Astrocyte (in vitro differentiated cells and primary cell): ENCODE measurements at regions not wholly inside any gene's neighbourhood (a gene's known extent, or its start where the extent isn't known, plus 50 kb on each side); places are given as distances from the start of the nearest gene placed in this dataset.
A peak's percentile ranks its signal among the peaks of the same experiment; 100 is the strongest.

ENCODE experiments used
- DNase-seq: peaks from one replicate; pipeline ENCODE4 v3.0.0-alpha.2; 2010; ENCODE audit warnings: low read depth
- FAIRE-seq: peaks from 2 replicates; lab custom pipeline; 2011; peaks lifted over from hg19 to GRCh38; lab: Jason Lieb, UNC
- H2AFZ ChIP-seq: 2 replicates; pipeline ENCODE4 v1.6.0; 2012; ENCODE audit warnings: low read depth, low read length, inconsistent platforms
- H3K27ac ChIP-seq: 2 replicates; pipeline ENCODE4 v1.5.1; 2011; ENCODE audit warnings: low read depth, low read length, inconsistent platforms
- H3K27me3 ChIP-seq: 2 replicates; pipeline ENCODE4 v1.6.0; 2011; ENCODE audit warnings: low read length, inconsistent platforms; ENCODE audit not compliant: insufficient read depth
- H3K36me3 ChIP-seq: 2 replicates; pipeline ENCODE4 v1.5.1; 2011; ENCODE audit warnings: low read length, inconsistent platforms; ENCODE audit not compliant: insufficient read depth
- H3K4me1 ChIP-seq: 2 replicates; pipeline ENCODE4 v1.5.1; 2011; ENCODE audit warnings: low read length, inconsistent platforms; ENCODE audit not compliant: insufficient read depth
- H3K4me2 ChIP-seq: 2 replicates; pipeline ENCODE4 v1.6.0; 2012; ENCODE audit warnings: low read length, inconsistent platforms
- H3K4me3 ChIP-seq: 2 replicates; pipeline ENCODE4 v1.5.1; 2011; ENCODE audit warnings: low read depth, mild to moderate bottlenecking, low read length, inconsistent platforms; ENCODE audit not compliant: insufficient read depth
- H3K79me2 ChIP-seq: 2 replicates; pipeline ENCODE4 v1.6.0; 2012; ENCODE audit warnings: mild to moderate bottlenecking, low read length, inconsistent platforms; ENCODE audit not compliant: insufficient read depth
- H3K9ac ChIP-seq: 2 replicates; pipeline ENCODE4 v1.6.0; 2012; ENCODE audit warnings: mild to moderate bottlenecking, low read length, inconsistent platforms
- H3K9me3 ChIP-seq: 2 replicates; pipeline ENCODE4 v1.5.1; 2012; ENCODE audit warnings: low read depth, mild to moderate bottlenecking, low read length, inconsistent platforms; ENCODE audit not compliant: insufficient read depth
- H4K20me1 ChIP-seq: 2 replicates; pipeline ENCODE4 v1.6.0; 2012; ENCODE audit warnings: low read length, inconsistent platforms; ENCODE audit not compliant: insufficient read depth
- H3K27ac Mint-ChIP-seq: one replicate; pipeline ENCODE4 v1.8.0; 2021; ENCODE audit warnings: mild to moderate bottlenecking, mixed read lengths; ENCODE audit not compliant: unreplicated experiment
- H3K27me3 Mint-ChIP-seq: one replicate; pipeline ENCODE4 v1.8.0; 2021; ENCODE audit warnings: low read depth, mixed read lengths; ENCODE audit not compliant: unreplicated experiment
- H3K36me3 Mint-ChIP-seq: one replicate; pipeline ENCODE4 v1.8.0; 2021; ENCODE audit warnings: low read depth, mixed read lengths; ENCODE audit not compliant: unreplicated experiment
- H3K4me1 Mint-ChIP-seq: one replicate; pipeline ENCODE4 v1.8.0; 2021; ENCODE audit warnings: low read depth, mixed read lengths; ENCODE audit not compliant: unreplicated experiment
- H3K4me3 Mint-ChIP-seq: one replicate; pipeline ENCODE4 v1.8.0; 2021; ENCODE audit warnings: mild to moderate bottlenecking, moderate library complexity, mixed read lengths; ENCODE audit not compliant: unreplicated experiment
- H3K9me3 Mint-ChIP-seq: one replicate; pipeline ENCODE4 v1.8.0; 2021; ENCODE audit warnings: mild to moderate bottlenecking, mixed read lengths; ENCODE audit not compliant: unreplicated experiment
- EZH2 ChIP-seq: IDR thresholded peaks from 2 replicates; pipeline ENCODE4 v1.6.1; 2012; ENCODE audit warnings: mild to moderate bottlenecking, low read length, inconsistent platforms; ENCODE audit not compliant: insufficient read depth
- TF ChIP-seq, protein P1 (sequence below): IDR thresholded peaks from 2 replicates; pipeline ENCODE4 v1.5.1; 2011; ENCODE audit warnings: low read depth, mild to moderate bottlenecking, inconsistent platforms, low read length, moderate library complexity; ENCODE audit not compliant: insufficient read depth

DNA sequence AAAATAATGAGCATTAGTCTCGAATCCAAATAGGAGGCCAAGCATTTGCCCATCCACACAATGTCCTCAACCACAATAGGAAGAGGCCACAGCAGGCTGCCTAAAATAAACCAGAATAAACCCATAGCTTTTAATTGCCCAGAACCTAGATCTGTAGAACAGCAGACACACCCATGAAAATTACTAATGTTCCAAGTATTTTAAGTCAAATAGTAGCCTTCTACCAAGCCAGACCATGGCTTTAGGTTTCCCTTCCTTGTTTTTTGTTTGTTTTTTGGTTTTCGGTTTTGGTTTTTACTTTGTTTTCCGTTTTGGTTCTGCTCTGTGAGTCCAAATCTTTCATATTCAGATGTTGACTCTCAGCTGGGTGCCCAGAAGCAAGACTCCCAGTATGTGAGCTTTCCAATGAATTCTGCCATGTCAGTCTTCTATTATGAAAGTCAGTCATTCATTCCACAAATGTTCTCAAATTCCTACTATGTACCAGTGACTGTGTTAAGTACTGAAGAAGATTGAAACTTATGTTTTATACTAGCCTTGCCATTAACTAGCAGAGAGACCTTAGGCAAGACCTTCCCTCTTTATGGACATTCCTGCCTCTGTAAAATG lies 57.8 kb upstream of the BOC start:
- Histone ChIP-seq H2AFZ (no peak overlapping the region), H3K79me2 (no peaks in the 10 kb centered on the region), H3K27me3 (no peaks in the 10 kb centered on the region), H3K4me3 (no peak overlapping the region), H3K9me3 (no peaks in the 10 kb centered on the region), H3K4me1 (no peaks in the 10 kb centered on the region), H4K20me1 (no peaks in the 10 kb centered on the region), H3K27ac (no peak overlapping the region), H3K9ac (no peak overlapping the region), H3K36me3 (no peaks in the 10 kb centered on the region), H3K4me2 (no peak overlapping the region)
- no peak overlapping the region for H3K27ac Mint-ChIP-seq
- no peak for DNase-seq
- no peaks in the 10 kb centered on the region for H3K27me3 Mint-ChIP-seq
- H3K9me3 Mint-ChIP-seq = no peaks in the 10 kb centered on the region
- no peak for FAIRE-seq
- no peaks in the 10 kb centered on the region for H3K36me3 Mint-ChIP-seq
- H3K4me1 Mint-ChIP-seq = peaks cover 6% of the 10 kb centered on the region
- no peak overlapping the region for H3K4me3 Mint-ChIP-seq
- TF ChIP-seq, protein P1, sequence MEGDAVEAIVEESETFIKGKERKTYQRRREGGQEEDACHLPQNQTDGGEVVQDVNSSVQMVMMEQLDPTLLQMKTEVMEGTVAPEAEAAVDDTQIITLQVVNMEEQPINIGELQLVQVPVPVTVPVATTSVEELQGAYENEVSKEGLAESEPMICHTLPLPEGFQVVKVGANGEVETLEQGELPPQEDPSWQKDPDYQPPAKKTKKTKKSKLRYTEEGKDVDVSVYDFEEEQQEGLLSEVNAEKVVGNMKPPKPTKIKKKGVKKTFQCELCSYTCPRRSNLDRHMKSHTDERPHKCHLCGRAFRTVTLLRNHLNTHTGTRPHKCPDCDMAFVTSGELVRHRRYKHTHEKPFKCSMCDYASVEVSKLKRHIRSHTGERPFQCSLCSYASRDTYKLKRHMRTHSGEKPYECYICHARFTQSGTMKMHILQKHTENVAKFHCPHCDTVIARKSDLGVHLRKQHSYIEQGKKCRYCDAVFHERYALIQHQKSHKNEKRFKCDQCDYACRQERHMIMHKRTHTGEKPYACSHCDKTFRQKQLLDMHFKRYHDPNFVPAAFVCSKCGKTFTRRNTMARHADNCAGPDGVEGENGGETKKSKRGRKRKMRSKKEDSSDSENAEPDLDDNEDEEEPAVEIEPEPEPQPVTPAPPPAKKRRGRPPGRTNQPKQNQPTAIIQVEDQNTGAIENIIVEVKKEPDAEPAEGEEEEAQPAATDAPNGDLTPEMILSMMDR = no peak
- TF ChIP-seq EZH2 = no peak

DNA sequence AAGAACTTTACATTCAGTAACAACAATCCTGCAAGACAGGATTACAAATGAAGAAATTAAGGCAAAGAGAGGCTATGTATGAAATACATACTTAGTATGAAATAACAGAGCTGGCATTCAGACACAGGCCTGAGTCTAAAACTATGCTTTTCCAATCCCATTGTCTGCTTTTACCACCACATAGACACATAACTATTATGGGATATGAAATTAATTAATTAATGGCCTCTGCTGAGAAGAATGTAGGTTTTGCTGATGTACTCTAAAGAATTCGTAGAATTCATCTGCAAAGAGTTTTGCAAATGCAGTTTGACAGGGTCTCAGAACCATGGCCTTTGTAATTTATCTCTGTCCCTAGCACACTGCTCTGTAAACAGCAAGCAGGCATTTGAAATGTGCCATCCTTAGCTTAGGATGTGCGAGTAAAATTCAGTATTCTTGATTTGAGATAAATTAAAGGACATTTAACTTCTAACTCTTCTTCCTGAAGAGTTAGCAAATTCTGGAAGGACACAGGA lies 54.5 kb upstream of the BOC start:
- H3K27me3 Mint-ChIP-seq = no peaks in the 10 kb centered on the region
- no peaks in the 10 kb centered on the region for H3K4me1 ChIP-seq
- no peak overlapping the region for H3K27ac Mint-ChIP-seq
- no peak overlapping the region for H3K27ac ChIP-seq
- no peak for FAIRE-seq
- no peak overlapping the region for H3K4me2 ChIP-seq
- H3K9ac ChIP-seq = no peak overlapping the region
- H3K36me3 ChIP-seq = no peaks in the 10 kb centered on the region
- TF ChIP-seq, protein P1 = no peak
- no peak for TF ChIP-seq EZH2
- no peak overlapping the region for H3K4me3 Mint-ChIP-seq
- no peak overlapping the region for H3K4me3 ChIP-seq
- no peaks in the 10 kb centered on the region for H3K9me3 Mint-ChIP-seq
- no peaks in the 10 kb centered on the region for H3K27me3 ChIP-seq
- H2AFZ ChIP-seq = no peak overlapping the region
- H3K79me2 ChIP-seq = no peaks in the 10 kb centered on the region
- peaks cover 4% of the 10 kb centered on the region for H3K4me1 Mint-ChIP-seq
- H3K9me3 ChIP-seq = no peaks in the 10 kb centered on the region
- H3K36me3 Mint-ChIP-seq = no peaks in the 10 kb centered on the region
- H4K20me1 ChIP-seq = no peaks in the 10 kb centered on the region
- DNase-seq = peak; percentile 44

DNA sequence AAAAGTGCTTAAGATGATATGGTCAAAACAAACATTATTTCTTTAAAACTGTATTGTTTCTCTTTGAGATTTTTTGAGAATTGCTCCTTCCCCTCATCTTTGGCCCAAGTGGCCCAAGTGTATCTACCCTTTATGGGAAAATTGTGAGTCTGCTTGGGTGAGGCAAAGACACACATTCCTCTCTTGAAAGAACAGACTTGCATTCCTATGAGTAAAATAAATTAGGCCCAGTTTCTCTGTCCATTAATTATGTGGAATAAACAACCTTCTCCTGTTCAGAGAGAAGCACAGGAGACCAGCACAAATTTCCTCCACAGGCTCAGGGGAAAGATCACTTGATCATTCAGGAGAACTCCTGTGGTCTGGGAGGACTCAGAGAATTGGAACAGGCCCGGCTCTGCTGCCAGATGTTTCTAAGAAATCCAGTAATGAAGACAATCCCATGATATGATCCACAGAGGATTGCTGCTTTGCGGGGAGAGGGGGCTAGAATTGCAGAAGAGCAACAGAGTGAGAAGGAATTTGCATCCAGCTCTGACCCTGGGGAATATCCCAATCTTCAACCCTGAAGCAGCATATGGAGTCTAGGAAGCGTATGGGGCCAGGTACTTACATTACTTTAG lies 53.8 kb upstream of the BOC start:
- Histone ChIP-seq H3K27ac (no peak overlapping the region), H3K79me2 (no peaks in the 10 kb centered on the region), H4K20me1 (no peaks in the 10 kb centered on the region), H3K9me3 (no peaks in the 10 kb centered on the region), H3K4me2 (no peak overlapping the region), H3K36me3 (no peaks in the 10 kb centered on the region), H3K27me3 (no peaks in the 10 kb centered on the region), H3K9ac (no peak overlapping the region), H3K4me1 (no peaks in the 10 kb centered on the region), H2AFZ (no peak overlapping the region), H3K4me3 (no peak overlapping the region)
- peaks cover 4% of the 10 kb centered on the region for H3K4me1 Mint-ChIP-seq
- H3K27ac Mint-ChIP-seq = peak overlapping the region; percentile 28
- H3K9me3 Mint-ChIP-seq = no peaks in the 10 kb centered on the region
- DNase-seq (peak; percentile 78), FAIRE-seq (no peak)
- H3K27me3 Mint-ChIP-seq = no peaks in the 10 kb centered on the region
- H3K36me3 Mint-ChIP-seq = no peaks in the 10 kb centered on the region
- H3K4me3 Mint-ChIP-seq = no peak overlapping the region
- no peak for TF ChIP-seq EZH2
- TF ChIP-seq, protein P1 = no peak
